Upper lobe of left lung (tissue), 6 donors: ENCODE measurements at regions not wholly inside any gene's neighbourhood (a gene's known extent, or its start where the extent isn't known, plus 50 kb on each side); places are given as distances from the start of the nearest gene placed in this dataset.
A peak's percentile ranks its signal among the peaks of the same experiment; 100 is the strongest.

Experiments
- ATAC-seq, 2 donors: fragments of 200-7000 bp; cut with Tn5 transposase; one replicate each; pipeline ENCODE4 v1.9.1; 2022; ENCODE audit warnings: mild to moderate bottlenecking in 2 of 2, moderate library complexity in 2 of 2; ENCODE audit not compliant: low FRiP score in 2 of 2
- DNase-seq, 2 donors: peaks; one replicate each; pipeline ENCODE4 v3.0.0-alpha.2; 2019 to 2020
- H3K27ac ChIP-seq, 4 donors: fragments of 200-600 bp; sonication (generic); one replicate each; pipeline ENCODE4 v1.5.1; 2016 to 2019
- H3K27me3 ChIP-seq, 4 donors: fragments of 200-600 bp; sonication (generic); one replicate each; pipeline ENCODE4 v1.5.1; 2017 to 2019
- H3K36me3 ChIP-seq, 4 donors: fragments of 200-600 bp; sonication (generic); one replicate each; pipeline ENCODE4 v1.5.1; 2016 to 2019
- H3K4me1 ChIP-seq, 4 donors: fragments of 200-600 bp; sonication (generic); one replicate each; pipeline ENCODE4 v1.5.1; 2018 to 2019
- H3K4me3 ChIP-seq, 4 donors: fragments of 200-600 bp; sonication (generic); one replicate each; pipeline ENCODE4 v1.5.1; 2017 to 2019; ENCODE audit warnings: mild to moderate bottlenecking in 2 of 4, moderate library complexity in 1 of 4
- H3K9me3 ChIP-seq, 4 donors: fragments of 200-600 bp; sonication (generic); one replicate each; pipeline ENCODE4 v1.5.1; 2018 to 2019
- EP300 ChIP-seq, 4 donors: sonication (generic); formaldehyde crosslinking; IDR thresholded peaks; one replicate each; pipeline ENCODE4 v1.5.1; 2017; ENCODE audit warnings: antibody characterized with exemption in 4 of 4, control low read depth in 2 of 4
- POLR2A ChIP-seq, 4 donors: fragments of 450-650 bp; IDR thresholded peaks; one replicate each; pipeline ENCODE4 v1.5.1; 2016 to 2017; ENCODE audit warnings: antibody characterized with exemption in 4 of 4, mild to moderate bottlenecking in 2 of 4
- POLR2AphosphoS5 ChIP-seq, 2 donors: sonication (generic); formaldehyde crosslinking; IDR thresholded peaks; one replicate each; pipeline ENCODE4 v1.5.1; 2017; ENCODE audit warnings: antibody characterized with exemption in 2 of 2
- WGBS, 2 donors: methylation state at CpG; one replicate each; pipeline ENCODE4 v1.1.5; 2017 to 2018; 5-methylcytosine and 5-hydroxymethylcytosine counted together
- TF ChIP-seq, protein P1 (sequence below), 6 experiments: fragments of 450-650 bp in 4 of 6; fragments of 200-600 bp in 2 of 6; sonication (generic) in 2 of 6; IDR thresholded peaks; one replicate each; pipeline ENCODE4 v1.5.1; 2016 to 2019; ENCODE audit warnings: antibody characterized with exemption in 6 of 6
- donor health status: DM: no; HTN: no; CAD: no; lungs with moderate emphysema.
- donor health status: DM: no; HTN: yes; CAD: no; lungs with severe emphysema.

DNA sequence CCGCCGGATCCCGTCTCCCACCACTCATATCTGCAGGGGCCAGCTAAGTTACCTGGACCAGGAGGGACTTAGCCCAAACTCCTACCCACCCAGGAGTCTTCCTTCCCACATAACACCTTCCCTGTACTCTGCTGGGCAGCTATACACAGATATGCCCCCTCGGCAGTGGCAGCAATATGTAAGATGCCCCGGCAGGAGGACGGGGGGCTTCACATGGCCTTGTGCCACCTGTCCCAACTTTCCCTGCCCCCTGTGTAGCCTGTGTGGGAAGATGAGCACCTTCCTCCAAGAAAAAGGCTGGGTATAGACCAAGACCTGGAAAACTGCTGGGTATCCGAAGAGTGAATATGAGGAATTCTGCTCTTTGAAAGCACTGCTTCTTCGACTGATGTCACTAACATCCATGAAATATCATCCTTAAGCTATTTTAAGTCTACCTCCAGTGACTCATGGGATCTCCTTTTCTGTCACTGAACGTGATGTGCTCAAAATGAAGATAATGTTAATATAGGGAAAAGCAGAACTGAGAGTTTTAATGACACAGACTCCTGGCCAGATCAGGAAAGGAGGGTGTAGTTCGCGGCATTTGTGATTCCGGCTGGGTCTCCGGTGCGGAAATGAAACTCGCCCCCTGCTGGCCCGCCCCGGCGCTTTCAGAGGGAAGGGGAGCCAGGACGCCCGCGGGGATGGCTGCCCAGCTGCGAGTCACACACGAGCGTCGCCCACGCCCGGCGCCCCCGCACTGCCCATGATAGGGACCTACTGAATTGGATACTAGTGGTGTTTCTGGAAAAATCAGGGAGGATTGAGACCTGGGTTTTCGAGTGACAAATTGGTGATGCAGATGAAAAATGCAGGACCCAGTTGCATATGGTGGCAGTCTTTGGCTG lies 256.9 kb upstream of the NFE2L3 start:
- Histone ChIP-seq H3K9me3 (no peaks in the 10 kb centered on the region), H3K4me3 (peak overlapping the region in 2 of 4 donors; percentile 26 to 37), H3K36me3 (no peaks in the 10 kb centered on the region), H3K27ac (peak overlapping the region in 1 of 4 donors; percentile 15), H3K4me1 (peaks cover 15 to 29% (median 18%) of the 10 kb centered on the region in 4 donors), H3K27me3 (no peaks in the 10 kb centered on the region)
- 20% methylated on average over 30 of the region's 30 CpGs for WGBS, 2 donors
- DNase-seq: peak; percentile 71 to 93
- peak; percentile 78 to 90 for ATAC-seq
- no peak for TF ChIP-seq POLR2A (IDR thresholded peaks at IDR 0.05)
- TF ChIP-seq EP300 (IDR thresholded peaks at IDR 0.05): peak in 1 of 4 donors; percentile 33
- TF ChIP-seq POLR2AphosphoS5 (IDR thresholded peaks at IDR 0.05): no peak
- TF ChIP-seq, protein P1, sequence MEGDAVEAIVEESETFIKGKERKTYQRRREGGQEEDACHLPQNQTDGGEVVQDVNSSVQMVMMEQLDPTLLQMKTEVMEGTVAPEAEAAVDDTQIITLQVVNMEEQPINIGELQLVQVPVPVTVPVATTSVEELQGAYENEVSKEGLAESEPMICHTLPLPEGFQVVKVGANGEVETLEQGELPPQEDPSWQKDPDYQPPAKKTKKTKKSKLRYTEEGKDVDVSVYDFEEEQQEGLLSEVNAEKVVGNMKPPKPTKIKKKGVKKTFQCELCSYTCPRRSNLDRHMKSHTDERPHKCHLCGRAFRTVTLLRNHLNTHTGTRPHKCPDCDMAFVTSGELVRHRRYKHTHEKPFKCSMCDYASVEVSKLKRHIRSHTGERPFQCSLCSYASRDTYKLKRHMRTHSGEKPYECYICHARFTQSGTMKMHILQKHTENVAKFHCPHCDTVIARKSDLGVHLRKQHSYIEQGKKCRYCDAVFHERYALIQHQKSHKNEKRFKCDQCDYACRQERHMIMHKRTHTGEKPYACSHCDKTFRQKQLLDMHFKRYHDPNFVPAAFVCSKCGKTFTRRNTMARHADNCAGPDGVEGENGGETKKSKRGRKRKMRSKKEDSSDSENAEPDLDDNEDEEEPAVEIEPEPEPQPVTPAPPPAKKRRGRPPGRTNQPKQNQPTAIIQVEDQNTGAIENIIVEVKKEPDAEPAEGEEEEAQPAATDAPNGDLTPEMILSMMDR (IDR thresholded peaks at IDR 0.05): peak; percentile 61 to 84 (median 71)

DNA sequence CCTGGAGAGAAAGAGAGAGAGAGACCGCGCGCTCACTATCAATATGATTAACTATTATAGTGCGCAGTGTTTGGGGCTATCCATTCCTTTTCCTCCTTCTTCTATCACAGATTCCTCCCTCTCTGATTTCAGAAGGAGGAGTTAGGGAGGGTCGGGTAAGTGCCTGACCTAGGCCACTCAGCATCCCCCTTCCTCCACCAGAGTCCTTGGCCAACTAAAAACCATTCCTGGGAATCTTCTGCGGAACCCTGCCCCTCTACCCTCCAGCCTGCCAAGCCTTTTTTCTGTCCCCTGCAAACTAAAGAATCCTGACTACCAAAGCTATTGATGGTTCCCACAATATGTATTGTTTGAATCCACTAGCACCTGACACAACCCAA lies 256.2 kb upstream of the NFE2L3 start:
- ATAC-seq: no peak
- TF ChIP-seq, protein P1 (IDR thresholded peaks at IDR 0.05): no peak
- TF ChIP-seq POLR2AphosphoS5 (IDR thresholded peaks at IDR 0.05) (no peak), EP300 (IDR thresholded peaks at IDR 0.05) (no peak), POLR2A (IDR thresholded peaks at IDR 0.05) (no peak)
- H3K9me3 ChIP-seq: no peaks in the 10 kb centered on the region
- H3K27me3 ChIP-seq: no peaks in the 10 kb centered on the region
- DNase-seq: no peak
- H3K27ac ChIP-seq: no peak overlapping the region
- H3K4me3 ChIP-seq: peak overlapping the region in 2 of 4 donors; percentile 26 to 37
- peaks cover 15 to 29% (median 18%) of the 10 kb centered on the region in 4 donors for H3K4me1 ChIP-seq
- WGBS, 2 donors: 56 to 68% methylated on average over 6 of the region's 6 CpGs
- no peaks in the 10 kb centered on the region for H3K36me3 ChIP-seq

DNA sequence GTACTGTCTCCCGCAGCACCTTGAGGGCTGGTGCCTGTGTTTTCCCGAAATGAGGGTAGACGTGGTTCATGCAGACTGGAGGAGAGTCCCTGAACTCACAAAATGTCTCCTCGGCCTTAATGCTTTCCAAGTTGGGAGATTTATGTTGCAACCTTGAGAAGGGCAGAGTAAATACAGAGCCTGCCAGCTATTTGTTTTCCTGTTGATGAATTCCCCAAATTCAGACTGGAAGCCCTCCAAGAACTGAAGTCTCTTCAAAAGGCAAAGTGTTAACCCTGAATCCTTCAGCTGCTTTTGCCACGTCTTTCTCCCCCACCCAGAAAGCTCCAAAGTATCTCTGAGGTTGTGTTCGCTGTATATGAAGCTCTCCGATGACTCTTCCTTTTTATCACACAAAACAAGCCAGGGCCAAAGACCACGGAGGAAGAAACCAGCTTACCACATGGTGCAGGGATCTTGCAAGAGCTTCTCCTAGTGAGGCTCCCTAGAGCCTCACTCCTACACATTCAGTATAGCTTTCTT lies 254.7 kb upstream of the NFE2L3 start:
- Histone ChIP-seq H3K4me1 (peaks cover 15 to 29% (median 18%) of the 10 kb centered on the region in 4 donors), H3K9me3 (no peaks in the 10 kb centered on the region), H3K27ac (no peak overlapping the region), H3K4me3 (no peak overlapping the region), H3K27me3 (no peaks in the 10 kb centered on the region), H3K36me3 (no peaks in the 10 kb centered on the region)
- TF ChIP-seq, protein P1 (IDR thresholded peaks at IDR 0.05): no peak
- TF ChIP-seq EP300 (IDR thresholded peaks at IDR 0.05) (no peak), POLR2AphosphoS5 (IDR thresholded peaks at IDR 0.05) (no peak), POLR2A (IDR thresholded peaks at IDR 0.05) (no peak)
- ATAC-seq: no peak
- no peak for DNase-seq
- WGBS, 2 donors: 61 to 62% methylated on average over 8 of the region's 8 CpGs

DNA sequence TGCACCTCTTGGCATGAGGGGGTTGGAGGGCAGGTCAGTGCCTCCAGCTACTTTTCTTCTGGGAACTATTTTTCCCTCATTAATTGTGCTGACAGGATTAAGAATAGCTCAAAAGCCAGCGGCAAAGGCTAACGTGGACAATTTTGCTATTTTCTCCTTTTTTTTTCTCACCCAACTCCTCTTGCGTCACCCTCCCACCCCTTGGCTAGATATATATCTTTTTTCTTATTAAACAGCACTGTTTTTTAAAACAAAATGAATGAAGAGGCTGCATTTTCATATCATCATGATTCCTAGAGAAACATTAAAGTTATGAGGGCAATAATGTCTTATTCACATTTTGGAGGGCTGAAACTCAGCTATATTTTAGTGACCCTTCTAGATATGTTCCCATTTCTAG lies 251.8 kb upstream of the NFE2L3 start:
- H3K27ac ChIP-seq: no peak overlapping the region
- H3K4me3 ChIP-seq: no peak overlapping the region
- H3K9me3 ChIP-seq: no peaks in the 10 kb centered on the region
- H3K36me3 ChIP-seq: no peaks in the 10 kb centered on the region
- no peaks in the 10 kb centered on the region for H3K27me3 ChIP-seq
- DNase-seq (no peak), ATAC-seq (no peak)
- 73 to 94% methylated on average over 3 of the region's 3 CpGs for WGBS, 2 donors
- peaks cover 2 to 9% (median 7%) of the 10 kb centered on the region in 4 donors for H3K4me1 ChIP-seq
- TF ChIP-seq, protein P1 (IDR thresholded peaks at IDR 0.05): no peak
- TF ChIP-seq POLR2AphosphoS5 (IDR thresholded peaks at IDR 0.05) (no peak), EP300 (IDR thresholded peaks at IDR 0.05) (no peak), POLR2A (IDR thresholded peaks at IDR 0.05) (no peak)
